HG03039 (cell line): ENCODE measurements at regions not wholly inside any gene's neighbourhood (a gene's known extent, or its start where the extent isn't known, plus 50 kb on each side); places are given as distances from the start of the nearest gene placed in this dataset.
A peak's percentile ranks its signal among the peaks of the same experiment; 100 is the strongest.

Experiments
- ATAC-seq: cut with Tn5 transposase; IDR thresholded peaks from one replicate; pipeline ENCODE4 v1.9.1; 2021; ENCODE audit warnings: mild to moderate bottlenecking, moderate library complexity; ENCODE audit not compliant: unreplicated experiment

- peak; percentile 88 for ATAC-seq
Observed at GRCh38 chr4:171639540-171639939, 173.7 kb upstream of the GALNTL6 start.

- ATAC-seq: no peak
Observed at GRCh38 chr4:171636606-171637005, 176.6 kb upstream of the GALNTL6 start.

- no peak for ATAC-seq
Observed at GRCh38 chr4:171629737-171630136, 183.5 kb upstream of the GALNTL6 start.

- ATAC-seq: peak; percentile 89
Observed at GRCh38 chr4:171629182-171629581, 184.0 kb upstream of the GALNTL6 start.

- no peak for ATAC-seq
Observed at GRCh38 chr4:171626554-171626953, 186.7 kb upstream of the GALNTL6 start.

GRCh38 chr4:171622729-171623128 lies 190.5 kb upstream of the GALNTL6 start:
- ATAC-seq: no peak

- no peak for ATAC-seq
Observed at GRCh38 chr4:171621646-171622045, 191.6 kb upstream of the GALNTL6 start.

GRCh38 chr4:171612907-171613306 lies 200.3 kb upstream of the GALNTL6 start:
- no peak for ATAC-seq

- ATAC-seq: no peak
Observed at GRCh38 chr4:171602638-171603355, 210.4 kb upstream of the GALNTL6 start.

- no peak for ATAC-seq
Observed at GRCh38 chr4:171601091-171601490, 212.1 kb upstream of the GALNTL6 start.

- ATAC-seq: no peak
Observed at GRCh38 chr4:171599628-171600027, 213.6 kb upstream of the GALNTL6 start.

GRCh38 chr4:171594293-171594692 lies 218.9 kb upstream of the GALNTL6 start:
- ATAC-seq: no peak

GRCh38 chr4:171590716-171591115 lies 222.5 kb upstream of the GALNTL6 start:
- ATAC-seq: no peak

GRCh38 chr4:171588764-171589163 lies 224.4 kb upstream of the GALNTL6 start:
- no peak for ATAC-seq

GRCh38 chr4:171588051-171588545 lies 225.1 kb upstream of the GALNTL6 start:
- ATAC-seq: no peak

GRCh38 chr4:171583790-171584189 lies 229.4 kb upstream of the GALNTL6 start:
- no peak for ATAC-seq

- no peak for ATAC-seq
Observed at GRCh38 chr4:171582961-171583581, 230.1 kb upstream of the GALNTL6 start.

GRCh38 chr4:171573181-171573580 lies 240.0 kb upstream of the GALNTL6 start:
- no peak for ATAC-seq

- peak; percentile 70 for ATAC-seq
Observed at GRCh38 chr4:171565130-171565788, 247.9 kb upstream of the GALNTL6 start.

- peak; percentile 74 for ATAC-seq
Observed at GRCh38 chr4:171561419-171561818, 251.8 kb upstream of the GALNTL6 start.

- no peak for ATAC-seq
Observed at GRCh38 chr4:171553961-171554360, 259.2 kb upstream of the GALNTL6 start.

- no peak for ATAC-seq
Observed at GRCh38 chr4:171542640-171543039, 270.6 kb upstream of the GALNTL6 start.
